Kidney glomerular epithelial cell (primary cell): ENCODE measurements at regions not wholly inside any gene's neighbourhood (a gene's known extent, or its start where the extent isn't known, plus 50 kb on each side); places are given as distances from the start of the nearest gene placed in this dataset.
"Not testable (repeated sequence)": the region's sequence is repeated elsewhere in the genome, so short reads cannot be mapped to it uniquely, and the experiment has no call there.

Experiments
- DNase-seq: peaks from one replicate; lab custom pipeline; 2025; lab: John Stamatoyannopoulos, UW

GRCh38 chr4:100026066-100026465 lies 76.0 kb upstream of the H2AZ1 start:
- no peak for DNase-seq

- no peak for DNase-seq
Observed at GRCh38 chr4:100023800-100024199, 73.7 kb upstream of the H2AZ1 start.

GRCh38 chr4:100022792-100023222 lies 72.7 kb upstream of the H2AZ1 start:
- DNase-seq: no peak

- DNase-seq: no peak
Observed at GRCh38 chr4:100019821-100020220, 69.7 kb upstream of the H2AZ1 start.

GRCh38 chr4:100017637-100018310 lies 67.7 kb upstream of the H2AZ1 start:
- peak; percentile 27 for DNase-seq

- no peak for DNase-seq
Observed at GRCh38 chr4:100016191-100016590, 66.1 kb upstream of the H2AZ1 start.

- no peak for DNase-seq
Observed at GRCh38 chr4:100014616-100015015, 64.5 kb upstream of the H2AZ1 start.

- DNase-seq: no peak
Observed at GRCh38 chr4:100009490-100009889, 59.4 kb upstream of the H2AZ1 start.

GRCh38 chr4:100008048-100008447 lies 58.0 kb upstream of the H2AZ1 start:
- no peak for DNase-seq

- not testable (repeated sequence) for DNase-seq
Observed at GRCh38 chr4:100006161-100006560, 56.1 kb upstream of the H2AZ1 start.
